GM19452 (cell line): ENCODE measurements at regions not wholly inside any gene's neighbourhood (a gene's known extent, or its start where the extent isn't known, plus 50 kb on each side); places are given as distances from the start of the nearest gene placed in this dataset.
"Not testable (repeated sequence)": the region's sequence is repeated elsewhere in the genome, so short reads cannot be mapped to it uniquely, and the experiment has no call there.

Experiments used
- ATAC-seq: cut with Tn5 transposase; IDR thresholded peaks from one replicate; pipeline ENCODE4 v1.9.1; 2021; ENCODE audit not compliant: unreplicated experiment

DNA sequence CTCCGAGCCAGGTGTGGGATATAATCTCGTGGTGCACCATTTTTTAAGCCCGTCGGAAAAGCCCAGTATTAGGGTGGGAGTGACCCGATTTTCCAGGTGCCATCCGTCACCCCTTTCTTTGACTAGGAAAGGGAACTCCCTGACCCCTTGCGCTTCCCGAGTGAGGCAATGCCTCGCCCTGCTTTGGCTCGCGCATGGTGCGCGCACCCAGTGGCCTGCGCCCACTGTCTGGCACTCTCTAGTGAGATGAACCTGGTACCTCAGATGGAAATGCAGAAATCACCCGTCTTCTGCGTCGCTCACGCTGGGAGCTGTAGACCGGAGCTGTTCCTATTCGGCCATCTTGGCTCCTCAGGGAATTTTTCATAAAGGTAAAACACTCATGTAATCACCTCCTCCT is 63.9 kb downstream of the RWDD3 start:
- ATAC-seq: not testable (repeated sequence)

DNA sequence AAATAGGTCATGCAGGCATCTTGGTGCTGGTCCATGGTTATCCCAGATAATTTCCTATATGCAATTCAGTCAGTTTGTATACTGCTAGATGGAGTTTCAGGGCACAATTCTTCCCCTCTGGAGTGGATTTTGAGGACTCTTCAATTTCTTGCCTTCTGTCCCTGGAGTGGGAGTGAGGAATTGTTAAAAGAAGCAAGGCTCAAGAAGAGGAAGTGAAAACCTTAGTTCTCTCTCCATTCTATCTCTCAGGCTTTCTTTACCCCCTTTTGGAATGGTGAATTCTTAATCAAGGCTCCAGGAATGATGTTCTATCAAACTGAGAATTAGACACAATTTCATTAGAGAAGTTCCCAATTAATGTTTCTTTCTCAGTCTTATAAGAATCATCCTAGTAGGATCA is 67.1 kb downstream of the RWDD3 start:
- no peak for ATAC-seq

DNA sequence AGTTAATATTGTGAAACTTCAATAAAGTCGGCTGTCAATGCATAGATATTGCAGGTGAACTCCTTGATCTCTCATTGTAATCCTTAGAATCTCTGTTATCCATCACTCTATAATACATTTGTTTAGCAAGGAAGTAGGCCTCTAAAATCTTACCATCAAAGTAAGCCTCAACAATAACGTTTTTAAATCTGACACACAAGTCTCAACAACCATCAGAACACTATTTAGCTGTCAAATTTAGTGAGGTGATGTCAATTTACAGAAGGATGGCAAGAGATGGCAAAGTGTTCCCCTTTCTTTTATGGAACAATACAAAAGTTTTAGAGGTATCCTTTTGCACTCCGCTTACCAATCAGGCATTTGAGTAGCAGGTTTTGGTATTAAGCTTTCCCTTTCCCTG is 67.6 kb downstream of the RWDD3 start:
- no peak for ATAC-seq

DNA sequence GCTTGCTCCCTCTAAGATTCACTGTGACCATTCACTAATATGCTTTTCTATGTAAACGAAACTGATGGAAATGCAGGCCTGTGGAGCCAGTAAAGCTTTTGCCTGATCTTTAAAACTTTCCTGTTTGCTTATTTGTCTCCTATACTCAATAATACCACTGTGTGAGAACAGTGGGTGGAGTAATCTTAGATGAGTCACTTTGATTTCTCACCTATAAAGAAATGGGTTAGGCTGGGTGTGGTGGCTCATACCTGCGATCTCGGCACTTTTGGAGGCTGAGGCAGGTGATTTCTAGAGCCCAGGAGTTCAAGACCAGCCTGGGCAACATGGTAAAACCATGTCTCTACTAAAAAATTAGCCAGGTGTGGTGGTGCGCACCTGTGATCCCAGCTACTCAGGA is 70.8 kb downstream of the RWDD3 start:
- ATAC-seq: no peak

DNA sequence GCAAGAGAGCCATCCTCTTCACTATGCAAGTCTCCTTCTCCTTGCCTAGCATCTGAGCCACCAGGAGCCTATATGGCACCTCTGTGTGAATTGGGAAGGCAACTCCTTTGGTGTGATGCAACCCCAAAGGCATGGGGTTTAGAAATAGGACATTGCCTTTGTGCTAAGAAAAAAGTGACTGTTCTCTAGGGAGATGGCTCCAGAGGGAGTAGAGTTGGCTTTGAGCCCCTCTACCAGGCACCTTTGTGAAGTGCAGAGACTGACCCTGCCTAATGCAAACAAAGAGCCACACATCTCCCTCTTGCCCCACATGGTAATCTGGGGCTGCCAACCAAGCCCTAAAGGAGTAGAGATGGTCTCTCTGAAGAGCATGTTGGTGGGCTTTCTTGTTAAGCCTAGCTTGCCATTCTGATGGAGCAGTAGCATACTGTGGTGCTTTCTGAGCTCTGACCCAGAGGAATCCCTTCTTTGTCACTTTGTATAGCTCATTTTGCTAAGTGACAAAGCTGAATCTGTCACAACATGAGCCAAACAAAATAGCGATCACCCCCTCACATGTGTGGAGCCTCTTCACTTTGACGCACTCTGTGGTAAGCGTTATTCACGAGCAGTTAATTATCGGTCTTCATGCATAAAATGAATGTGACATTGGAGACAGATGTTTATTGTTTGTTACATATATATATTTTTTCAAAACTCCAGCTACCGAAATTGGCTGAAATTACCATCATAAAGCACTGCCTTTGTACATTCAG is 74.4 kb downstream of the RWDD3 start:
- ATAC-seq: no peak

DNA sequence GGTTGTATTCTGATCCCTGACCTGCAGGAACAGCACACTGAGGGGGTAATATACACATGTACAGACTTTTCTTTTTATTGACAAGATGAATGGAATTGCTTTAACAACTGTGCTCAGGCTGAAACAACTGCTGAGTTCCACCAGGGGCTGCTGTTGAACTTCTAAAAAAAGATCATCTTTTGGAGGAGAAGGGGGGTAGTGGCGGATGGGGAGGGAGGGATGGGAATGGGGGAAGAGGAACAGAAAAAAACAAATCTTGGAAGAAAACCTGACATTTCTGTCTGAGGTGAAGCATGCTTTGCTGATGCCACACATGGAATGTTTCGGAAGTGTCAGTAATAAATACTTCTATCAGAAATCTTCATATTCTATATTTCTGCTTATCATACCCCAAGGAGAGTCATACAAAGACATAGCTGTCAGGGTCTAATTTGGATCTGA is 75.0 kb downstream of the RWDD3 start:
- no peak for ATAC-seq

DNA sequence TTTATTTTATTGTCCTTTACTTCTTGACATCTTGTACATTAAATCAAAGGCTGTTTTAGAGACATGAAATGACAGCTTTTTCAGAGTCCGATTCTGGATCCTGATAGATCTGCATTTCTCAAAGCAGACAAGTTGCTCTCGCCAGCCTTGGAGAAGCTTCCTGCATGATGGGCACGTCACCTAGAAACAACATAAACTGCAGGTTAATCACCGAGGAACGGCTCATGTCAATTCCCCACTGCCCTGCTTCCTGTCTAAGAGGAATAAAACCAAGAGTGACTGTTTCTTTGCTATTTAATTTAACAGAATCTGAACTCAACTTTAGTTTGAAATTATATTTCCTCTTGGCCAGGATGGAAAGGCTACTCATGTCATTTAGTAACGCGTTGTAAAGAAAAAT is 77.0 kb downstream of the RWDD3 start:
- ATAC-seq: no peak

DNA sequence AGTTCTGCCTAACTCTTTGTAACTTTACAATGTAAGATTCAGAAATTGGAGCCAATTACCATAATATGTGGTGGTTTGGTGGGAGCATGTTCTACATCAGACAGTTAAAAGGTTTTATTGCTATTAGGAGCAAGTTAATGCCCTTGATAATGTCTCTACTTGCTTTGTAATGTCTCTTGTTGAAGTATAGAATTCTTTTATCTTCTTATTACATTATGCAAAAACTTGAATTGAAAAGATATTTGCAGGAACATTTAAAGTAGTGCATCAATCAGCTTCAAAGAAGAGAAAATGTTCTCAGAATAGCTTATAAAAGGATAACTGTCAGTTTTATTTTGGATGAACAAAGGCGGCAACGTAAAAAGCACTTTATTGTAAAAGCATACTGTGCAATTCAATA is 77.8 kb downstream of the RWDD3 start:
- ATAC-seq: no peak

DNA sequence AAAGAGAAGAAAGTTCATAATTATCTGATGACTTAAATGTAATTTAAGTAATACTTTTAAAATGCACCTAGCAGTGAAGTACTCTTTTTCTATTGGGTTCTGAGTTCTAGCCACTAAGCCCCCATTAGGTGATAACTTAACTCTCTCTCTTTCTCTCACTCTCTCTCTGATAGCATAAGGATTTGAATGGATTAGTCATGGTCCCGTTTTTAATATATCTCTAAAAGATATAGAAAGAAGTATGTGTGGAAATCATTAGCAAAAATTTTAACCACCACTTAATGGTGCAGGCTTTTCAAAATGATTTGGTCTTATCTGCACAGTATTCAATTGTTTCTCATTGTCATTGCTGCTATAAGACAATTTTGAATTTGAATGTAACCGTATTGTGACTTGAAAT is 78.2 kb downstream of the RWDD3 start:
- no peak for ATAC-seq

DNA sequence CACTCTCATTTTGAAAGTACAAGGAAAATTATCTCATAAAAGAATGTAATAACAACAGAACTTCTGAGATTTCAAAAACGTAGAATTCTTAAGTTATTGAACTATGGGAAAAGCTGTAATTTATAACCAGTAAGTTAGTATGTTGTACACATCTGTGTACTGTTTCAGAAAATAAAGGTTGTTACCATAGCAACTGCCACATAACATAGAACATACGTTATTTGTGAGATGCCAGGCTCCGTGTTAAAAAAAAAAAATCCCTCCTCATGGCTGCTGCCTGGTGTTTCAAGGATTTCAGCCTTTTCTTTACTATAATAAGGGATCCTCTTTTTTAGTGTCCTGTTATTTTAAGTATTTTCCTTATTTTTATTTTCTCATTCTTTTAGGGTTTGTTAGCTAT is 79.5 kb downstream of the RWDD3 start:
- ATAC-seq: no peak

DNA sequence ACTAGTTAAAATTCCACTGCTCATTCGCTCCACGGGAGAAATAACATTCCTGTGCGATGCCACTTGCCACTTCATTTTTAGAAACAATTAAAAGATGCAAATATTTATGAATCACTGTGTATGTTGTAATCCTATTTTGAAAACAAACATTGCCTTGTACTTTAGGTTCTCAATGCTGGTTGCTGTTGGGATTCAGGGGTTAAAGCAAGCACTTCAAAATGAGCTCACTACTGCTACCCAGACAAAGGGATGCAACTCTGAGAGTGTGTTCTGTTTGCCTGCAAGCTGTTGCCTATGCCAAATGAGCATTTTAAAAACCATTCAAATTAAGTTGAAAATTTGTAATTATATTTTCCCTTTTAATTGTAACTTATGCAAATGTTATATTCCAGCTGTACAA is 87.5 kb downstream of the RWDD3 start:
- no peak for ATAC-seq

DNA sequence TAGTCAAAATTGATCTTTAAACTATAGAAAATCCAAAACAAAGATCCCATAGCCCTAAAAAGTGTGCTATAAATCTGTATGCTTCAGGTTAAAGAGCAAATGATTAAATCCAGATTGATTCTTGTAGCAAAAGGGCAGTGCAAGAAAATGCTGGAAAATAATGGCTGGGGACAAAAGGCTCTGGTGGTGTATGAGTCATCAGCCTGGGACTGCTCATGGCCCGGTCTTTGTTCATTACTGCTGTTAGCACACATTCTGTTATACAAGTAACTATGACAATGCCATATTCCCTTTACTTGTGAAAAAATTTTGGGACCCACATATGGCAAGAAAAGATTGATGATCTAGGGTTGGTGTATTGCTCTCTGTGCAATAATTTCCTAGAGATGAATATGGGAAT is 89.1 kb downstream of the RWDD3 start:
- no peak for ATAC-seq

DNA sequence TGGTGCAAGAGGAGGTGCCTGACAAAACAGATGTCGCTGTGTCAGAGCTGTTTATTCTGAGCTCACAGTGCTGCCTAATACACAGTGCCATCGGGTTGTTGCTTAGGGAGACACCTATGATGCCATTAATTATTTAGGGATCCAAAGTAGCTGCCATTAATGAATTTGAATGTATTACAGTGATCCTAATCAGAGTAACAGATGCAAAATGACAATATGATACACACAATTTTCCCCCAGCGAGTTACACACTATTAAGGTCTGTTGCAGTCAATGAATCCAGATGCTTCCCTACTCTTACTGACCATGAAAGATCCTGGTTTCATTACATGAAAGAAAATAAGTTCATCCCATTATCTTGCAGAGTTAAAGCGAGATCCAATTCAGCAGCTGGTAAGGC is 91.3 kb downstream of the RWDD3 start:
- no peak for ATAC-seq

DNA sequence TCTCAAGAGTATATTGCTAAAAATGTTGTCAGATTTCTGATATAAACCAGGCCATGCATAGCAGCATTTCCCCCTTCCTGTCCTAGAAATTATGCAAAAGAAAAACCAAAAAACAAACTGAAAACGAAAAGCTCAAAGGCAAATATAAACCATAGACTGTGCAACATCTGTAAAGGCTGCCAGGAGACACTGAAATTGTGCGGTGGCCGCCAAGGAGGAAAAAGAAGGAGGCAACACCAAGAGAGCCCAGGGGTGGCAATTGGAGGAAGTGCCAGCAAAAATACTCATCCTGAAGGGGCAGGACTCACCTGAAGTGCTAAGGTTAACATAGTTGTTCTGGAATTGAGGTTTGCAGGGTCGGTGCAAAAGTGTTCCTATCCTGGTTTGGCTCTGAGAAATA is 92.0 kb downstream of the RWDD3 start:
- ATAC-seq: no peak

DNA sequence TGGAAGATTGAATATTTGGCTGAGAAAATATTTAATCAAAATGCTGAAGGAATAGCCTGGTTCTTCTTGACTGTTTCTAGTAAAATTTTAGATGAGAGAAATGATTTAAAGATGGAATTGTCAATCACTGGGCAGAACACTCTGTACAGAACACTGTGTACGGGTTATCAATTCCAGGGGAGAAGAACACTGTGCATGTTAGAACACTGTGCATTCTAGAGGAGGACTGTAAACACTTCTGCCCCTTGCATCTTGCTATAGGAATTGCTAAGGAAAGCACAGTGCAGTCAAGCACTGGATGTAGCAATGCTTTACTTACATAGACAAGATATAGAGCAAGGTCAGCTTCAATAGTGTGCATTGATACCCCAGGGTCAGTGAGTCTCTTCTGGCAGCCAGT is 98.7 kb downstream of the RWDD3 start:
- no peak for ATAC-seq

DNA sequence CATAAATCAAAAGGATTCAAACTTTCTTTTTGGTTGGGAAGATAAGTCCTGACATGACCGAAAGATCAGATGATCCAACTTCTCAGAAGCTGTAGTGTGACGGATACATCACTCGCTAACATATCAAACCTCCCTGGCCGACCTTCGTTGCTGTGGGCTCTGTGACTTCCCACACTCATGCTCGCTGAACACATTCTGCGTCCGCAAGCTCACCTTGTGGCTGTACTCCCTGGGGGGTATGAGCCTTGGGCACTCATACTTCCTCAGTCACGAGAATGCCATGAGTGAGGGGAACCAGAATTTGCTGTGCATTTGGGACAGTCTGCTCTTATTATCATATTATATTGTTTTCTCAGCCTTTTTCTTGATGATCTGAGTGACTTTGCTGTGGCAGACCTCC is 105.4 kb downstream of the RWDD3 start:
- no peak for ATAC-seq

DNA sequence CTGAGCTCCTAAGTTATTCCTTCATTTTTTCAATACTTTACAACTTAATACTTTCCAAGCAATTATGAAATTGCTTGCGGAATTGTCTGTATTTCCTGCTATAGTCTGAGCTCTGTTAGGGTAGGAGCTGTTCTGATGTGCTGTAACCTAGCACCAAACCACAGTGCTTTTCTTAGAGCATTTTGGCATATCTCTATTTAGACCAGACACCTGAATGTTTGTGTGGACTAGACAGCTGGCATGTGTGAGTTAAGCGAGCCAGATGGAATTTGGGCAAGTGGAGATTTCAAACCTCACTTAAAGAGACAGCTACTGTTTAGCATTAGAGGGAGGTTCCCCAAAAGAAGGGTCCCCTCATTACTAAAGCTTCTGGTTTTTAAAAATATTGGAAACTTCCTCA is 106.1 kb downstream of the RWDD3 start:
- ATAC-seq: no peak

DNA sequence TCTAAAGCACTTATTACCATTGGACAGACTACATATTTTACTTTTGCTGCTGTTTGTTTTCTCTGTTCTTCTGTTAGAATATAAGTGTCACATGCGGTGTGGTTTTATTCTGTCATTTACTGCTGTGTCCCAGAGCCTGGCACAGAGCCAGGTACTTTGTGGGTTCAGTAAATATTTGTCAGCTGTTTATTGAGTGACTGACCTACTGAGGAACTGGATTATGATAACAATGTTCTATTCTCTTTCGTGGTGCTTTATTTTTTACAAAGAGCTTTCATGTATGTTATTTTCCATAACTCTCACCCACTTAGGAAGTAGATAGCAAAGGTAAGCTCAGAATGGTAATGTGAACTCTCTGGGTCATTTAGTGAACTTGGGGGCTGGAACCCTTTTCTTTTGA is 118.8 kb downstream of the RWDD3 start:
- ATAC-seq: no peak

DNA sequence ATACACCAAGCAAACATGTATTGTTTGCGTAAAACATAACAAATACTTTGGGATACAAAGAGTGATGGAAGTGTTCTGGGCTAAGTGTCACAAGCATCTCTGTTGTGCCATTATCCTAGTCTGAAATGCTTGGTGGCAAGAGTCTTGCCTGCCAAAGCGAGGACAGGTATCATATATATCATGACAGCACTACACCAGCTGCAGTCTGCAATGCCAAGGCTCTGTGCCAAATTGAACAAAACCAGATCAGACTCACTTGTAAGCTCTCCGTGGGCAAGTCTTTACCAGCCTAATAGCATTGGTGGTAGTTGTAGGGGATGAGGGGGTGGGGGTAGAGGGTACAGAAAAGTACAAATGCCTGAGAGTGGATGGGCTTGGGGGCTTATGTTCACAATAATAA is 119.2 kb downstream of the RWDD3 start:
- ATAC-seq: no peak

DNA sequence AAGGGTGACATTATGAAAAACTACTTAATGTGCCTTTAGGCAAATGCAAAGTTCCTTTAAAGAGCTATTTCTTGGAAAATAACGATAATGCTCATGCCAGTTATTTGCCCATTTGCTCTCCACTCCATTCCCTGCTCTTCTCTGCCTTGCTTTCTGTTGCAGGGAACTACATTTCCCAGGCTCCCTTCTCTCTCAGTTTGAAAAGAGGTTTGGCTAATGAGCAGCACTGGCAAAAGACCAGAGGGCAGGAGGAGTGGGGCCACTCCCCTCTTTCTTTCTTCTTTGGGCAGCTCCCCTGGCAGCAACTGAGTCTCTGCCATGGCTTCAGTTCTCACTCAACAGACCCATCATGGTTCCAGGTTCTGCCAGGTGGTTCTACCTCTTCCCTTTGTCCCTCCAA is 130.5 kb downstream of the RWDD3 start:
- no peak for ATAC-seq

DNA sequence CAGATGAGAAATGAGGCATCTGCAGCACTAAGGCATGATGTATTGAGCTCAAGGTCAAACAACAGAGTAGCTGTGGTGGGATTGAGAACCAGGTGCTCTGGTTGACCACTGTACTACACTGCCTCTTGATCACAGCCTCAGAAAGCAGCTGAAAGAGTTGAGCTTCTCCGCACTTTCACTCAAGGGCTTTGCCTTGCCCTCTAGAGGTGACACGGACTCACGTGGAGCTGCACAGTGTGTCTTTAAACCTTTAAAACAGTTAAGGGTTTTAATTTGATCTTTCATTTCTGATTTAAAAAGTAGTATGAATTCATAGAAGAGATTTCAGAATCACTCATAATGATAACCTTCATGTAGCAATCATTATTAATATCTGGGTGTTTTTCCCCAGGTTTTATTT is 132.5 kb downstream of the RWDD3 start:
- no peak for ATAC-seq

DNA sequence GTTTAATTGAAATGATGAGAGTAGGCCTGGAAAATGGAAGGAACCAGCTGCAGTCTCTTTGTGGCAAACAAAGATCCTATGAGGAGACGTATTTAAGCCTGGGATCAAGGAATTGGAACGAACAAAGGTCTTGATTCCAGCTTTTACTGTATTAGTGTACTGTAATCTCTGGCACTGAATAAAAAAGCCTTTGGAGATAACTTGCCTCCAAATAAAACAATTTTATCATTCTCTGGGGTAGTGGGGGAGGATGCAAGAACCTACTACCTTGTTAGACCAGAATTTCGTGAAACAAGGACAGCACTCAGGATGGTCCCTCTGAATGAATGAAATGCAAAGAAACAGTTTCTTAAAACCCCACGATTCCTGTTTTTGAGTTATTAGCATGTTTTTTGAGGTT is 134.2 kb downstream of the RWDD3 start:
- no peak for ATAC-seq

DNA sequence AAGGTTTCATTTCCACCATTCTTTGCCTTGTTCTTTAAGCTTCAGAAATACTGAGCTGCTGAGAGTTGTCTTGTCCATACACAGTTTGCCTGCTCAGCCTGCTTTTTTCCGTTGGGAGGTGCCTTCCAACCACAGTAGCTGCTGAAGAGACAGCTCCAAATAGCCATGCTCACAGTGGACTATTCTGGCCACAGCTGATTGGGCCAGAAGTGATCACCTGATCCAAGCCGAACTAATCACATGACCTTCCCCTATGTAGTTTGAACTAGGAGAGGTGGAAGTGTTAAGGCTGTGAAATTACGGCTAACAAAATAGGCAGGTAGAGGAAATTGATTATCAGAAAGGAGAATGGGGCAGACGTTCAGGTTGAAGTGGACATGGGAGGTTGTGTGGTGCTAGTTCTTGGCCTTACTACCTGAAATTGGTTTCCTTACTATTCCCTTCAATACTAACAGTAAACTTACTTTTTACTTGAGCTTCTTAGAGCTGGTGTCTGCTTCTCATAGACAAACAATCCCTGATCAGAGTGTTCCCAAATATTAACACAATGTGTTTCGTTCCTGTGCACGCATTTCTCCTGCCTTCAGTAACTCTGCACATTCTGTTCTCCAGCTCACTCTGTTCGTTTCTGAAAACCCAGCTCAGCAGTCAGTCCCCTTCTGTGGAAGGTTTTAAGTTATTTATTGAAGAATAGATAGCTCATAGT is 136.1 kb downstream of the RWDD3 start:
- no peak for ATAC-seq
